ENCODE measurements at regions not wholly inside any gene's neighbourhood (a gene's known extent, or its start where the extent isn't known, plus 50 kb on each side); places are given as distances from the start of the nearest gene placed in this dataset.

- no peak for DNase-seq (ENCODE audit: low spot score in 2 of 2)
- no peaks in the 10 kb centered on the region for H3K36me3 ChIP-seq
- no peaks in the 10 kb centered on the region for H3K4me1 ChIP-seq
- WGBS, 2 donors, result 87 to 90% methylated on average over 1 of the region's 1 CpG
- no peak overlapping the region for H3K27ac ChIP-seq
- H3K4me3 ChIP-seq, result no peak overlapping the region
- H3K9me3 ChIP-seq, result no peaks in the 10 kb centered on the region
- no peaks in the 10 kb centered on the region for H3K27me3 ChIP-seq
- TF ChIP-seq CTCF (IDR thresholded peaks at IDR 0.05), result no peak
- no peak for TF ChIP-seq EP300 (IDR thresholded peaks at IDR 0.05)
- no peak for TF ChIP-seq POLR2A (IDR thresholded peaks at IDR 0.05)
Measured at GRCh38 chr9:26301659-26302058, 590.9 kb downstream of the CAAP1 start.

- Histone ChIP-seq H3K4me3 (no peak overlapping the region), H3K4me1 (no peaks in the 10 kb centered on the region), H3K27ac (no peak overlapping the region), H3K9me3 (no peaks in the 10 kb centered on the region), H3K36me3 (no peaks in the 10 kb centered on the region), H3K27me3 (no peaks in the 10 kb centered on the region)
- WGBS, 2 donors, result 75 to 80% methylated on average over 3 of the region's 3 CpGs
- no peak for TF ChIP-seq EP300 (IDR thresholded peaks at IDR 0.05)
- TF ChIP-seq CTCF (IDR thresholded peaks at IDR 0.05), result no peak
- no peak for TF ChIP-seq POLR2A (IDR thresholded peaks at IDR 0.05)
- DNase-seq (ENCODE audit: low spot score in 2 of 2), result no peak
Measured at GRCh38 chr9:26301046-26301445, 591.6 kb downstream of the CAAP1 start.

DNA sequence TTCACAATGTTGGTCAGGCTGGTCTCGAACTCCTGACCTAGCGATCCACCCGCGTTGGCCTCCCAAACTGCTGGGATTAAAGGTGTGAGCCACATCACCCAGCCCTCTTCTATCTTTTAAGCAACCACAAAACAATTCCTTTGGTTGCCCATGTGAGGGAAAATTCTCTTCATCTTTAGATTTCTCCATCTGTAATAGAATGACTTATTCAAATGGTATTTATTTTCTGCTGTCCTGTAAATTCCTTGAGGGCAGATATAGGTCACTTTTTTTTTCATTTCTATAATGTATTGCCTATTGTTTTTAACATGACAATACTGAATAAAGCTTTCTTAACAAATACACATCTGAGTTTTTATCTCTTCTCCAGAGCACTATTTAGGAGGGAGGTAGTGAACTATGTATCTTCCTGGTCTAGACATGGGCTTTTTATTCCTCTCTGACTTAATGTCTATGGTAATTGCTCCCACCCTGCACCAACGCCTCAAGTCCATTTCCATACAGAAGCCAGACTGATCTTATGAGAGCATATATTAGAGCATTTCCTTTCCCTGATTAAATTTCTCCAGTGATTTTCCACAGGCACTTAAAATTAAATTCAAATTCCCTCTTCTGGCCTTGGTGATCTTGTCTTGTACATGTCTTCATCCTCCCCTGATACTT is 595.6 kb downstream of the CAAP1 start:
- 87 to 90% methylated on average over 5 of the region's 5 CpGs for WGBS, 2 donors
- TF ChIP-seq CTCF (IDR thresholded peaks at IDR 0.05), result no peak
- TF ChIP-seq POLR2A (IDR thresholded peaks at IDR 0.05), result no peak
- no peak for TF ChIP-seq EP300 (IDR thresholded peaks at IDR 0.05)

DNA sequence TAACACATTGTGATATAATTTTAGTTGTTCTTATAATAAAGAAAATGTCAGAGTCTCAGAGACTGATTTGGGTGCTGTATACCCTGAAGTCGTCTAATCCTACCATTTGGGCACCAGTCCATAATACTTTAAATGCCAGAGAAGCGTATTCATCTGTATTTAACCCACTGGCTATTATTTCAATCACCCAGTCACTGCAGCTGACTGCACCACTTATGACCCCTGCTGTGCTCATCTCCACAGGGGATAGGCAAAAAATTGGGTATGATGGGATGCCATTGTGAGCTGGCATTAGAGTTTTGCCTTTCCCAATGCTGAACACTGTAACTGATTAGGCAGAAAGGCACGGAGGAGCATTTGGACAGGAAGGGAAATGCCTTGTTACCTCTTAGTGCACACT is 599.7 kb downstream of the CAAP1 start:
- no peak for DNase-seq (ENCODE audit: low spot score in 2 of 2)
- H3K9me3 ChIP-seq, result peaks cover 0 to 6% (median 0%) of the 10 kb centered on the region in 4 donors
- no peak overlapping the region for H3K27ac ChIP-seq
- no peaks in the 10 kb centered on the region for H3K27me3 ChIP-seq
- no peaks in the 10 kb centered on the region for H3K36me3 ChIP-seq
- WGBS, 2 donors, result 44 to 48% methylated on average over 3 of the region's 3 CpGs
- no peaks in the 10 kb centered on the region for H3K4me1 ChIP-seq
- TF ChIP-seq POLR2A (IDR thresholded peaks at IDR 0.05), result no peak
- no peak for TF ChIP-seq CTCF (IDR thresholded peaks at IDR 0.05)
- no peak for TF ChIP-seq EP300 (IDR thresholded peaks at IDR 0.05)
- no peak overlapping the region for H3K4me3 ChIP-seq

More for the DNA sequence above, 595.6 kb downstream of the CAAP1 start:
- no peak overlapping the region for H3K27ac ChIP-seq
- no peaks in the 10 kb centered on the region for H3K36me3 ChIP-seq
- DNase-seq (ENCODE audit: low spot score in 2 of 2), result no peak
- H3K9me3 ChIP-seq, result no peaks in the 10 kb centered on the region
- H3K4me3 ChIP-seq, result no peak overlapping the region
- no peaks in the 10 kb centered on the region for H3K4me1 ChIP-seq
- no peaks in the 10 kb centered on the region for H3K27me3 ChIP-seq

GRCh38 chr9:26271495-26272122 is 593.4 kb upstream of the TUSC1 start:
- WGBS, 2 donors, result 70 to 72% methylated on average over 6 of the region's 6 CpGs
- H3K36me3 ChIP-seq, result no peaks in the 10 kb centered on the region
- no peak for DNase-seq (ENCODE audit: low spot score in 2 of 2)
- H3K4me3 ChIP-seq, result no peak overlapping the region
- H3K4me1 ChIP-seq, result no peaks in the 10 kb centered on the region
- TF ChIP-seq POLR2A (IDR thresholded peaks at IDR 0.05) (no peak), EP300 (IDR thresholded peaks at IDR 0.05) (no peak), CTCF (IDR thresholded peaks at IDR 0.05) (no peak)
- H3K9me3 ChIP-seq, result no peaks in the 10 kb centered on the region
- no peak overlapping the region for H3K27ac ChIP-seq
- H3K27me3 ChIP-seq, result no peaks in the 10 kb centered on the region
